Spinal cord (tissue), 9 donors: ENCODE measurements at regions not wholly inside any gene's neighbourhood (a gene's known extent, or its start where the extent isn't known, plus 50 kb on each side); places are given as distances from the start of the nearest gene placed in this dataset.

Source experiments
- DNase-seq, 6 donors: peaks; one replicate each; pipeline versions ENCODE4 v3.0.0 to v3.0.0-alpha.2; 2013 to 2015; ENCODE audit warnings: low spot score in 6 of 6, low read depth in 4 of 6
- H3K27ac ChIP-seq: one replicate; pipeline ENCODE4 v1.5.1; 2013; ENCODE audit warnings: low read depth, low read length, control low read depth
- H3K27me3 ChIP-seq: one replicate; pipeline ENCODE4 v1.6.1; 2013; ENCODE audit warnings: low read length; ENCODE audit not compliant: control insufficient read depth, insufficient read depth
- H3K36me3 ChIP-seq: one replicate; pipeline ENCODE4 v1.6.1; 2013; ENCODE audit warnings: low read length; ENCODE audit not compliant: control insufficient read depth, insufficient read depth
- H3K4me1 ChIP-seq: one replicate; pipeline ENCODE4 v1.6.1; 2013; ENCODE audit warnings: low read length; ENCODE audit not compliant: control insufficient read depth, insufficient read depth
- H3K4me3 ChIP-seq: one replicate; pipeline ENCODE4 v1.5.1; 2013; ENCODE audit warnings: low read depth, low read length, control low read depth
- H3K9me3 ChIP-seq: one replicate; pipeline ENCODE4 v1.6.1; 2013; ENCODE audit warnings: low read length; ENCODE audit not compliant: control insufficient read depth, insufficient read depth
- WGBS: methylation state at CpG from one replicate; pipeline ENCODE4 v1.1.5; 2013; ENCODE audit warnings: missing lambda C conversion rate; ENCODE audit not compliant: insufficient coverage; 5-methylcytosine and 5-hydroxymethylcytosine counted together
- donor health status: healthy.

DNA sequence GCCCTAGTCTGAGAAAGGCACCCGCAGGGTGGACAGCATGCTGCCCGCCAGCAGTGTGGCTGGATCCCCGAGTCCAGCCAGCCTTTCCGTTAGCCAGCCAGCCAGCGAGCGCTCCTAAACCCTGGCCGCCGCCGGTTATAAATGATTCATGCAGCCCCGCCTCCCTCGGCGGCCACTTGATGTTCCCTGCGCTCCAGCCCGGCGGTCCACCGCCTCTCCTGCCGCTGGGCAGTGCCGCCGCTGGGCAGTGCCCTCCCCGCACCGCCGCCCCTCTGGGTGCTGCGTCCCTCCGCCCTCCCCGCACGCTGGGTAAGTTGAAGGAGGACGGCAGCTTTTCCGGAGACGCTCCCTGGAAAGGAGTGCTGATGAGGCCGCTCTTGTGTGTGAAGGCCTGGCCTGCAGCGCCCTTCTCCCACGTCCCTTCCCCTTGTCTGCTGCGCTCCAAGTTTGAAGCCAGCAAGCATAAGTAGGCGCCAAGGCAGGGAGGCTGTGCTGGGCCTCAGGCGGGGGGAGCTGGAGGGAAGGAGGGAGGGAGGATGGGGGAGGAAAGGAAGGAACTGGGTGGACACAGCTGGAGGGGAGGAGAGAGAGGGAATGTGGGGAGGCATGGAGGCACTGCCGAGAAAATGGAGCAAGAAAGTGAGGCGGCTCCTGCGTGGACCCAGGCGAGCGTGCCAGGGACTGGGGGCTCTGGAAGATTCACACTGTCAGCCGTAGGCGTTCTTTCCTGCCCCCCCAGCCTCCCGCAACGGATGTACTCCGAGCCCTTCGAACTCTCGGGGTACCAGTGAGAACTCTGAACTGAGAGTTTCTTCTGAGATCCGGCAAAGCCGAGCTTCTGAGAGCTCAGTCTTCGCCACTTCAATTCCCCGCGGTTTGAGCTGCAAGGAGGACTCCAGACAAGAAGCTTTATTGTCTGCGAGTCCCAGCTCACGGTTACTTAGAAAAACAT lies 131.9 kb downstream of the GLI2 start:
- H3K4me1 ChIP-seq, result peaks cover 51% of the 10 kb centered on the region
- H3K9me3 ChIP-seq, result no peaks in the 10 kb centered on the region
- H3K36me3 ChIP-seq, result no peaks in the 10 kb centered on the region
- DNase-seq, result peak in 2 of 6 donors; percentile 76 to 90
- peaks cover 13% of the 10 kb centered on the region for H3K27me3 ChIP-seq
- H3K4me3 ChIP-seq, result peak overlapping the region; percentile 34
- H3K27ac ChIP-seq, result peak overlapping the region; percentile 77
- WGBS, result 2% methylated on average over 52 of the region's 54 CpGs

DNA sequence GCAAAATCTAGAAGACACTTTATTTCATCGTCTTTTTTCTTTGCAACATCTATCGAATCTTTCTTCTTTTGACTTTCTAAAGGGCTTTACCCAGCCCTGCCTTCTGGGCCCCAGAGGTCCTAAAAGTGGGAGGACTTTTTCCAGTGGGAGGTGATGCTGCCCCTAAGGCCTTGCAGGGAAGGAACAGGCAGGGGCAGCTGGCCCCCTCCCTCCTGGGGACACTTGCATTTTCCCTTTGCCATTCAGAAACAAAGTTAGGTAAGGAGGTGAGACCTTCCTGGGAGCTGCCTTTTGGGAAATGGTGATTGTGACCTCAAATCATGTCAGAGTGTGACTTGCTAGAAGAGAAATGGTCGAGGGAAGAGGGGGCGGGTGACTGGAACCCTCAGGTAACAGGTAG lies 132.7 kb downstream of the GLI2 start:
- peaks cover 13% of the 10 kb centered on the region for H3K27me3 ChIP-seq
- no peaks in the 10 kb centered on the region for H3K9me3 ChIP-seq
- peaks cover 45% of the 10 kb centered on the region for H3K4me1 ChIP-seq
- DNase-seq, result no peak
- WGBS, result 42% methylated on average over 3 of the region's 4 CpGs
- peak overlapping the region; percentile 34 for H3K4me3 ChIP-seq
- H3K27ac ChIP-seq, result peak overlapping the region; percentile 77
- H3K36me3 ChIP-seq, result no peaks in the 10 kb centered on the region

DNA sequence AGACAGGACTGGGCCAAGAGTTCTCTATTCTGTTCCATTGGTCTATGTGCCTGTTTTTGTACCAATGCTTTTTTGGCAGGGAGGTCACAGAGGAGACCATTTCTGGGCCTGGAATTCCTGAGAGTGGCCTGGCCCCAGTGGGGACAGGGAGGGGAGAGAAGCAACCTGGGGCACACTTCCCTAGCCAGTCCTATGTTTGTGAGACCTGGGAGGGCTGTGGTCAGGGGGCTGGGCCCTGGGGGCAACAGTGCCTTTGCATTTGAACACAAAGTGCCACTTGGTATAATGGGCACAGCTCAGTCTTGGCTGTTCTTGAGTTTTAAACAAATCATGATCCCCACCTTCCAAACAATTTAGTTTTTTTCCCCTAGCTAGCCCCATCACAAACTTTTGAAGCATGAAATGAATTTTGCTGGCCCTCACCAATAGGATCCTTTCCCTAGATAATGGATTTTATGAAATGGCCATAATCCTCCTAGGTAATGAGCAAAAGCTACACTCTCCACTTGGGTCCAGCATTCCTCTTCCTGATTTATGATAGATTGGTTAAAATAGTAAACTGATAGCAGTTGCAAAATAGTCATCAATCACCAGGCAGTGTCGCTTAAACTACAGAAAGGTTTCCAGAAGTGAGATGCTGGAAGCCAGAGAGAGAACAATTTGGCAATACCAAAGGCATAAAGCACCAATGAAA lies 133.5 kb downstream of the GLI2 start:
- WGBS, result no CpG with 5 or more reads among the region's 1 CpG
- no peaks in the 10 kb centered on the region for H3K9me3 ChIP-seq
- peaks cover 46% of the 10 kb centered on the region for H3K4me1 ChIP-seq
- H3K4me3 ChIP-seq, result no peak overlapping the region
- no peak for DNase-seq
- peaks cover 13% of the 10 kb centered on the region for H3K27me3 ChIP-seq
- H3K27ac ChIP-seq, result no peak overlapping the region
- no peaks in the 10 kb centered on the region for H3K36me3 ChIP-seq

DNA sequence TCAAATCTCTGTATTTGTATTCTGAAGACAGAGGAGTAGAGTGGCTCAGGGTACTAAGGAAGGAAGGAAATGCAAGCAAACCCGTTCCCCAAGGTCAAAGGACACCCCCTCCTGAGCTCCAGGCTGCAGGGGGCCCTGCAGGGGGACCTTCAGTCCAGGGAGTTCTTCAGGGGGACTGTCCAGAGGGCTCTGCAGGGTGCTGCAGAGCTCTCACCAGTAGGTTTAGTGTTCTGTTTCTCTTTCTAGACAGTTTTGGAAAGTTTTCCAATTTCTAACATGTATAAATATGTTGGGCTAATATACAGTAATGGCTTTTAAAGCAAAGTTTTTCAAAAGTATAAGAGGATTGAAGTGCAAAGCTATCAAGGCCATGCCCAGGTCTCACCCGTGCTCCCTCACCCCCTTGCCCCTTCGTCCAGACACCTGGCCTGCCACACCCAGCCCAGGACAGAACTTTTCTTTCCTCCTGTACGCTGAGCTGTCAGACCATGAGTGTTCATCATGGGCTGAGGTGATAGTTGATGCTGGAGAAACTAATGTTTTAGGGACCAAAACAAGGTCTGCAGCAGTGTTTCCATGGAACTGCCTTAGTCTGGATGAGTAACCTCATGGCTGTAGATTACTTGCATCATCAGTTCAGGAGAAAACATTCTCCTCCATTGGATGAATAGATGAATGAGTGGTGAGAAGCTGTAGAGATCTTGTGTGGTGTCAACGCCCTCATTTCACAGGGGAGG lies 134.2 kb downstream of the GLI2 start:
- peaks cover 52% of the 10 kb centered on the region for H3K4me1 ChIP-seq
- no peak for DNase-seq

DNA sequence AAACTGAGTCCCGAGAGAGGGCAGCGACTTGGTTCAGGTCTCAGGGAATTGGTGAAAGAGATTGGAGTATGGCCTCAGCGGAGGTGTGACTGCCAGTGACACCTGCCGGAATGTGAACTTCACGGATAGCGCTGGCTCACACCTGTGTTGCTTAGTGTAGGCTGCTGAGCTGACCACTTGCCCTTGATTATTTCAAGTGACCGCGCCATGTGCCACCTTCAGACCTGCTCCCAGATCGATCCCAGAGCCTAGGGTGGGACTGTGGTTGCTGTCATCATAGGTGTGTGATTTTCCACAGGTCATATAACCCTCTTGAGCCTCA lies 134.8 kb downstream of the GLI2 start:
- peaks cover 13% of the 10 kb centered on the region for H3K27me3 ChIP-seq
- WGBS, result 88% methylated on average over 9 of the region's 9 CpGs
- peaks cover 58% of the 10 kb centered on the region for H3K4me1 ChIP-seq
- DNase-seq, result no peak
- no peaks in the 10 kb centered on the region for H3K9me3 ChIP-seq
- no peak overlapping the region for H3K4me3 ChIP-seq
- no peak overlapping the region for H3K27ac ChIP-seq
- H3K36me3 ChIP-seq, result no peaks in the 10 kb centered on the region

More for the DNA sequence above, 134.2 kb downstream of the GLI2 start:
- Histone ChIP-seq H3K27me3 (peaks cover 13% of the 10 kb centered on the region), H3K4me3 (no peak overlapping the region), H3K27ac (no peak overlapping the region), H3K9me3 (no peaks in the 10 kb centered on the region), H3K36me3 (no peaks in the 10 kb centered on the region)
- WGBS, result 91% methylated on average over 1 of the region's 5 CpGs

DNA sequence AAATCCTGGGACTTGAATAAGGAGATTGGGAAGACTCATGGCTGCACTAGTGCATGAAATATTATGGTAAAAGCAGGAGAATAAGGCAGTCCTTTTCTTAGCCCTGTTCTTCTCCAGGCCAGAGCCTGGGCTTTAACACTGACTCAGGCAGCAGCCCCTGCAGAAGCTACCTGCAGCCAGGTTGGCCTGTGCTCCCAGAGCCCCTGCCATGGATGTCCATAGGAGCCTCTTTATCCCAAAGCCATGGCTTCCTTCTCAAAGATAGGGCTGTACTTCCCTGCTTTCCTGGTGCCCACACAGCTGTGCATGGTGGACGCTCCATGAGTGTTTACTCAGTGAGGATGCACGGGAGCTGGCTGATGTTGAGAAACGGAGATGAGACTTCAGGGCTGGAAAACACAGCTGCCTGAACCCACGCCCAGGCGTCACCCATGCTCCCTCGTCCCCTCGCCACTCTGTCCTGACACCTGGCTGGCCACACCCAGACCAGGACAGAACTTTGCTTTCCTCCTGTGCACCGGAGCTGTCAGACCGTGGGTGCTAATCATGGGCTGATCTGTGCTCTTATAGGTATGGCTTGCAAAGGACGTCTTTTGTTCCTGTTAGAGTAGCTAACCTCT lies 135.5 kb downstream of the GLI2 start:
- H3K27ac ChIP-seq, result no peak overlapping the region
- H3K9me3 ChIP-seq, result no peaks in the 10 kb centered on the region
- peaks cover 13% of the 10 kb centered on the region for H3K27me3 ChIP-seq
- no peaks in the 10 kb centered on the region for H3K36me3 ChIP-seq
- H3K4me1 ChIP-seq, result peaks cover 58% of the 10 kb centered on the region
- DNase-seq, result no peak
- WGBS, result 91% methylated on average over 7 of the region's 10 CpGs
- no peak overlapping the region for H3K4me3 ChIP-seq

DNA sequence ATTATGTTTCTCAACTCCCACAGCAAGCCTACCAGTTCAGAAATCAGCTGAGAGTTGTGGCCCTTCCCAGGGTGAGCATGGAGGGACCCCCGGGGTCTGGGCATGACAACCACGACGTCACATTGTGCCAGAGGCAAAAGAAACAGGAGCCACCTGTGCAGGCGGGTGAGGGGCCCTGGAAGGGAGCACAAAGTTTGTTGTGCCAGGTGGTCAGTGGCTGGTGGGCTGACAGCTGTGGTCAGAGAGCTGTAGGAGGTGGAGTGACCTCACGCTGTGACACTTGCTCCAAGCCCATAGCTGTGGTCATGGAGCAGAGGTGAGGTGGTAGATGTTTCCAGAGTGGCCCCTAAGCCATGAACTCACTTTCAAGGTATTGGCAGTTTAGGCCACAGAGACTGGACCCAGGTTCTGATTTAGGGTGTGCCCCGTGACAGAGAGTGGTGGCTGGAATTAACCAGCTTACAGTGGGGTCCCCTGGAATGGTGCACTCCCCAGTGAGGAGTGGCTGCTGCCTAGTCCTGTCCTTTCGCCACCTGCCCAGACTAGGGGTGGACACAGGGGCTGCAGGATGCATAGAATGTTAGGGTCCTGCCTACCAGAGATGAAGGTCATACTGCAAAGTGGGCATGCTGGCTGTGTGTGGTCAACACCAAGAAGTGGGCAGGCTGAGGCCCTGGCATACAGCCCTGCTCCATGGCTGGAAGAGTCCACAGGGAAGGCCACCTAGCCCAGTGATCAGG lies 136.4 kb downstream of the GLI2 start:
- 86% methylated on average over 7 of the region's 7 CpGs for WGBS
- Histone ChIP-seq H3K36me3 (no peaks in the 10 kb centered on the region), H3K4me1 (peaks cover 50% of the 10 kb centered on the region), H3K27me3 (peaks cover 7% of the 10 kb centered on the region), H3K9me3 (no peaks in the 10 kb centered on the region), H3K27ac (no peak overlapping the region), H3K4me3 (no peak overlapping the region)
- DNase-seq, result no peak

DNA sequence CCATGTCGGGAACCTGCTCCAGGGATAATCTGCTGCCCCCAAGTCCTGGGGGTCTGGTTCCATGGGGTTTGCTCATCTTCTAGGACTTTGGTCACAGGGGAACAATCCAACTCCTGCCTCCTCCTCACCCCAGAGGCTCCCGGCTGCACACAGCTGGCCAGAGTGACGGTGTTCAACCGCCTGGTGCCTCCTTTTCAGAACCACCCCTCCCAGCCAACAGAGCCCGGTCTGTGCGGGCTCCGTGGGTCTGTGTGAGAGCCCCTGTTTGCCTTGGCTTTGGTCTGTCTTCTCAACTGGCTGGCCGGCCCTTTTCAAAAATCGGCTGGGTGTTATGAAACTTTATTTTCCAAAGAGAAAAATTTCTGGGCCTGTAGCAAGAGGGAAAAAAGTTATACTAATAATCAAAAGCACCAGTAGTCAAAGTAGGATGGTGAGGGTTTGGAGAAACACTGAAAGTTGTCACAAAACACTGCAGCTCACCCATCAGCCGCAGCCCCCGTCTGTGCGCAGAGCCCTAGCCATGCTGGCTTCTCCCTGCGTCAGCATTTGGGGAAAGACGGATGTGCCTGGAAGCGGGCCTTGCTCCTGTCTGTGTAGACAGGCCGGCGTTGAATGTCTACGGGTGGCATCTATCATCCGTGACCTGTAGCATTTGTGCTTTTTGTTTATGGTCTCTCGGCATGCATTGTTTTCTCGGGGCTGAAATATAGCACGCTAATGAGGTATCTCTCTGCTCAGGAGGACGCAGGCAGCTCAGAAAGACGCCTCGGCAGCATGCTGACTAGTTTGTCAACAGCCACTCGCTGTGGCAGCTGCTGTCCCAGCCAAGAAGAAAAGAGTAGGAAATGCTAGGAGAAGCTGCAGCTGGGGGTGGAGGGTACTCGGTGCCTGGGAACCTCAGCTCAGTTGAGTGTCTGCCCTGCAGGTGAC lies 138.6 kb downstream of the GLI2 start:
- peak overlapping the region; percentile 16 for H3K27ac ChIP-seq
- H3K9me3 ChIP-seq, result no peaks in the 10 kb centered on the region
- peaks cover 7% of the 10 kb centered on the region for H3K27me3 ChIP-seq
- peak in 2 of 6 donors; percentile 73 to 82 for DNase-seq
- H3K4me3 ChIP-seq, result no peak overlapping the region
- 26% methylated on average over 25 of the region's 27 CpGs for WGBS
- peaks cover 37% of the 10 kb centered on the region for H3K4me1 ChIP-seq
- H3K36me3 ChIP-seq, result no peaks in the 10 kb centered on the region
